SW 1271 (cell line): ENCODE measurements at regions not wholly inside any gene's neighbourhood (a gene's known extent, or its start where the extent isn't known, plus 50 kb on each side); places are given as distances from the start of the nearest gene placed in this dataset.
A peak's percentile ranks its signal among the peaks of the same experiment; 100 is the strongest.

Source experiments
- DNase-seq, 2 experiments: peaks; one replicate each; lab custom pipeline; 2025; lab: John Stamatoyannopoulos, UW

DNA sequence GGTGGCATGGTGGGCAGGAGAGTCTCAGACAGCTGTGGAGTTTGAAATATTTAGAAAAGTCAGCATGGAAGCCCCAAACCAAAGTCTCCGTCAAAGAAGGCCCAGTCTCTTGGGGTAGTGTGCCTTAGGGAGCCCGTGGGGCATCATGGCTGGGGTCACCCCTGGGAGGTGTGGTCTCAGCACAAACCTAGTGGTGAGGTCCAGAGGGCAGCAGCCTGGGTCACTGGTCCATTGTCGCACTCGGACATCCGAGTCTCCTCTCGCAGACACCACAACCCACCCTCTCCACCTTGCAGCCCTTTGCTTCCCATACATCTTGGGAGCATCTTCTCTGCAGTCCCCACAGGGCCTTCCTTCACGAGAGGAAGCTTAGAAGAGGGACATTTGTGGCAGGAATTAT, 588.0 kb upstream of the TMEM132C start:
- no peak for DNase-seq

GRCh38 chr12:127680516-127680915, 586.5 kb upstream of the TMEM132C start:
- DNase-seq = no peak

GRCh38 chr12:127681151-127681754, 585.7 kb upstream of the TMEM132C start:
- DNase-seq = no peak

GRCh38 chr12:127685491-127685890, 581.5 kb upstream of the TMEM132C start:
- no peak for DNase-seq

GRCh38 chr12:127685931-127686330, 581.0 kb upstream of the TMEM132C start:
- DNase-seq = no peak

DNA sequence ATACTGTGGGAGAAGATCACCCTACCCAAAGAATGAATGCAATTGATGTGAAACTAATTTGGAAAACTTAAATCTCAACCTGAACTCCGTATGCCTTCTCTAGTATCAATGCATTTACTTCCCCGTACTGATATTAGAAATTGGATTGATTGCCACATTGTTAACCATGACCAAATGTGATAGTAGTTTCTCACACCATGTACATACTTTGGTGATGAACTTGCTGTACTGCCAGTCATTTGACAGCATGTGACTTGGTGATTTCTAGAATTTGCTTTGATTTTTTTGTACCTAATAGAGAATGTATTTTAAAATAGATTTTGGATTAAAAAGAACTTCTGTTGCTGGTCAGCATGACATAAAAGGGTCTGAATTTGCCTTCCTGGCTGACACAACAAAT, 579.8 kb upstream of the TMEM132C start:
- no peak for DNase-seq

DNA sequence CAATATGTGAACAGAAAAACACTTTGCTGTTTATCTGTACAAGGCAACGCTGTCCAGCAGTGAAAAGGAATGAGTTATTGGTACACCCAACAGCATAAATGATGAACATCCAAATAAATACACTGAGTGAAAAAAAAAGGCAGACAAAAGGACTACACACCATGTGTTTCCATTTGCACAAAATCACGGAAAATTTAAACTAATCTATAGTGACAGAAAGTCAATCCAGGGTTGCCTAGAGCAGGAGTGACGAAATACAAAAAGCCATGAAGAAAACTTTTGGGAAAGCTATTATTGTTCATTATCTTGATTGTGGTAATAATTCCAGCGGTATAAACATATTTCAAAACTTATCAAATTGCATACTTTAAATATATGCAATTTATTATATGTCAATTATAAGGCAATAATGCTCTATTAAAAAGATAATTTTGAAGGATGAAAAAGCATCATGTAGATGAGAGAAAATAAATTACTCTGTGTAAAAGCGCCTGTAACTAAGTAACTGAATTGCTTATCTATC, 578.0 kb upstream of the TMEM132C start:
- DNase-seq = no peak

DNA sequence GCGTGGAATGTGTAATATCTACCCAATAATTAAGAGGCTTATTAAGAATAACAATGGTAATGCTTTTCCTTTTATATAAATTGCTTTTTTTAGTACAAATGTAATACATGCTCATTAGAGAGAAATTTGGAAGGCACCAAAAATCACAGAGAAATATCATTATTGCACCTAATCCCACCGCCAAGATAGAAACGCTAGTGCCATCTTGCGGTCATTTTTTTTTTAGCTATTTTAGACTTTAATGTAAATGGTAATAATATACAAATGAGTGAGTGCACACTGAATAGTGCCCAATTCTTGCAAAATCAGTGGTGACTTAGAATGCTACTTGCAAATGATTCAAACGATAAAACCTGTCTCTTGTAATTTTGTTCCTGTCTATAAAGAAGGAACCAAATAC, 576.8 kb upstream of the TMEM132C start:
- DNase-seq = peak in 1 of 2 experiments; percentile 3

DNA sequence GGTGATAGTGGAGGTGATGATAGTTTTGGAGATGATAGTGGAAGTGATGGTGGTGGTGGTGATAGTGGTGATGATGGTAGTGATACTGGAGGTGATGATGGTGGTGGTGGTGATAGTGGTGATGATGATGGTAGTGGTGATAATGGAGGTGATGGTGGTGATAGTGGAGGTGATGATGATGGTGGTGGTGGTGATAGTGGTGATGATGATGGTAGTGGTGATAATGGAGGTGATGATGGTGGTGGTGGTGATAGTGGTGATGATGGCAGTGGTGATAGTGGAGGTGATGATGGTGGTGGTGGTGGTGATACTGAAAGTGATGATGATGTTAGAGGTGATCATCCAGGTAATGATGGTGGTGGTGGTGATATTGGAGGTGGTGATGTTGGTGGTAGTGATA, 570.0 kb upstream of the TMEM132C start:
- no peak for DNase-seq

DNA sequence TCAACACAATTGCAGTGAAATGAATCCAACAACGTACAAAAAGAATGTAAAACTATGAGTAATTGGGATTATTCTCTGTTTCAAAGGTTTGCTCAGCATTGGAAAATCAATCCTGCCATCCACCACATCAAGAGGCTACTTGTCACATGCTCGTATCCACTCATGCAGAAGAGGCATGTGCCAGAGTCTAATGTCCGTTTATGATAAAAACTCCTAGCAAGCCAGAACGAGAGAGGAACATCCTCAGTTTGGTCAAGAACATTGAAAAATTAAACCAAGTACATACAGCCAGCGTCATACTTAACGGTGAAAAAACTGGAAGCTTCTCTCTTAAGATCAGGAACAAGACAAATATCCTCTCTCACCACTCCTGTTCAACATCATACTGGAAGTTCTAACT, 563.9 kb upstream of the TMEM132C start:
- DNase-seq = no peak

GRCh38 chr12:127711108-127711507, 555.9 kb upstream of the TMEM132C start:
- DNase-seq = no peak

DNA sequence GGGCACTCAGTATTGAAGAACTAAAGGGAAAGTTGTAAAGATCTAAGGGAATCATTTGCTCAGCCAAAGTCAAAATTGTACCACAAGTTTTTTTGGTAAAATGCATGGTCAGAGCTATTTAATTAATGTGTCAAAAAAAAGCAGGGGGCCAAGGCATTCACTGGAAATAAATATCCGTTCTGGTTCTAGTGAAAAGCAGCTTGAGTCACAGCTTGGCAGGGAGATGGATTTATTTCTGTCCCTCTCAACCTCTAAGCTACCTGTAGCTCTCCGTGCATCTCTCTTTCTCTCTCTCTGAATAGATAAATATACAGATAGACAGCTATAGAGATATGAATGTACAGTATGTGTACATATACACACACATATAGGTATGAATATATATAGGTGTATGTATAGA, 554.4 kb upstream of the TMEM132C start:
- no peak for DNase-seq

- DNase-seq = no peak
Measured at GRCh38 chr12:127716166-127716565, 550.8 kb upstream of the TMEM132C start.

DNA sequence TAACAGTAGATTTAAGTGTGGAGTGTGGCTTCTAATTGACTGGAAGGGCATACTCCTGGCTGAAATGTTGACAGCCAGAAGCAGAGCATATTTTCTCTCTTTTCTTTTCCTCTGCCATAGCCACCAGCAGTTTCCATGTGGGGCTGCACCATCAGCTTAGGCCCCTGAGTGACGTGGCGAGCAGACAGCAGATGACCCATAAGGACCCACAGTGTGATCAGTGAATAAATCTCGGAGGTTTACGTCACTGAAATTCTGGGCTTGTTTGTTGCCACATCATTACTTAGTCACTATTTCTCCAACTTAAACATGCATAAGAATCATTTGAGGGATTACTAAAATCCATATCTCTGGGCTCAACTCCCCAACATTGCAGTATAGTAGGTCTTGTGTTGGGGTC, 549.7 kb upstream of the TMEM132C start:
- no peak for DNase-seq

DNA sequence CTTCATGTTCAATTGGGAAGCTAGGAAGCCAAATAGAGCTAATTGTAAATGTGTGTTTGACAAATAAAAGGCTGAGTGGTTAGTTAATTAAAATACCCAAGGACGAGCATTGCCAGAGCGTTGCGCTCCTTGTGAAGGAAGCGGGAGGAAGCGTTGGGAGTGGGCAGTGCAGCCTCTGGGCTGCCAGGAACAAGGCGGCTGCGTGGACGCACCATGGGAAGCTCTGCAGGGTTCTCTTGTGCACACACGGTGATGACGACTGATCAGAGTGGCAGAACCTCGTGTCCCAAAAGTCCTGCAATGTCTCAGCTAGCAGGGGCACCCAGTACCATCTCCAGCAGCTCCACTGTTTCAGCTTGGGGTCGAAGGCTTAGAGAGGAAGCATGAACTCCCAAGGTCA, 546.6 kb upstream of the TMEM132C start:
- no peak for DNase-seq

DNA sequence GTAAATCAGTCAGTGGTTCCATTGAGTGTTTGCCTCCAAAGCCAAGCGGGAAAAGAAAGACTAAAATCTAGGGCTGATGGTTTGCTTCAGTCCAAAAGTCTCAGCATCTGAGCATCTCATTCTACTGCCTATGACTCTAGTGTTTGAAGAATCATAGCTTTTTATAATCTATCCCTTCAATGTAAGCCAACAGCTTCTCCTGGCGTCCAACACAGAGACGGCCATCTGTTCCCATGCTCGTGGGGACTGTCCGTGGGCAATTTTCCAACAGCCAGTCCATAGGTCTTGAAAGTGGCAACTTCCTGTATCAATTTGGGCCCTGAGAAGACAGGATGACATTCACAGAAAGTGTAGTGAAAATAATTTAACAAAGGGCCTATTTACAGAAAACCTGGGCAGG, 544.4 kb upstream of the TMEM132C start:
- DNase-seq = no peak

- no peak for DNase-seq
Measured at GRCh38 chr12:127723251-127723650, 543.7 kb upstream of the TMEM132C start.

GRCh38 chr12:127726671-127727315, 540.2 kb upstream of the TMEM132C start:
- no peak for DNase-seq

DNA sequence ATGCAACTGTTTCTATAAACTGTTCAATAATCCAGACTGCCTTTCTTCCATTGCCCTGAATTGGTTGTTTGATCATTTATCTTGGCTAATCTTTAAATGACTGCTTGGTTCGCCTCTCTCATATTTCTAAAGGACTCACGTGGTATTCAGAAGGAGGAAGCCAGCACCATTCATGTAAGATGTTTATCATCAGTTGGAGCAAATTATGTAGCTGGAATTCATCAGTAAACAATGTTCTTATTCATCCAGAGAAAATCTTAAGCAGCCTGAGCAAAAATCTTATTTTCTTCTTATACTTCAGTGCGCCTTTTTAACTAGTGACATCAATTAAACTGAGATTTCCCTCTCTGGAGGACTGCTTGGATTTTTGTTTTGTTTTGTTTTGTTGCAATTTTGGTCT, 538.7 kb upstream of the TMEM132C start:
- no peak for DNase-seq

DNA sequence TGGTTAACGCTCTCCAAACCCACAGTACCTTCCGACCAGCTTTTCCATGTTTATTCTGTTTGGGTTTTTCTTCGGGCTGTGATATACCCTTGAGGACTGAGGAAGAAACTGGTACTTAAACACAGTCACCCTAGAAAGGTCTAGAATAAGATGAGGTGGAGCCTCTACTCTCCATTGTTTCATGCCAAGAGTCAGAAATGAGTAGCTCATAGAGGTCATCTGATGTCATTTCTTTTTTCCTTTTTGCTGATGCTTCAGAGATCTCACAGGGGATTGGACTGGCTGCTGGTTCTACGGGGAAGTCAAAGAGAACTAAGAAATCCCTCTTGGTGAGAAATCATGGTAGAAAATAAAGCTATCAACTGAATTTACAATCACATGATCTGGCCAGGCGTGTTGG, 538.2 kb upstream of the TMEM132C start:
- no peak for DNase-seq

DNA sequence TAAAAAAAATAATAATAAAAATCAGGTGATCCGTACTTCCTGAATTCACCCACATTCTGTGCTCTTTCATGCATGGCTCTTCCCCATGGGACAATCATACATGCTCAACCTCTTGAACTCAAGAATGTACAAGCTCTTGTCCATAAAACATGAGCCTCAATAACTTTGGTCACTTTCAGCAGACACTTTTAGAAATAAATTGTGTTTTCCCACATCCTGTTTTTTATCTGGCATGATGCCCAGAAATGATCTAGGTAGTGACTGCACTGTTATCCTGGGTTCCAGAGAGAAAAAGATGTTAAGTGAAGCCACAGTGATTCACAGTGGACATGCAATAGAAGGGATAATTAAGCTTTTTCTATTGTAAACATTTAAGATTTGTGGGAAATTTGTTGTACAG, 537.6 kb upstream of the TMEM132C start:
- no peak for DNase-seq

DNA sequence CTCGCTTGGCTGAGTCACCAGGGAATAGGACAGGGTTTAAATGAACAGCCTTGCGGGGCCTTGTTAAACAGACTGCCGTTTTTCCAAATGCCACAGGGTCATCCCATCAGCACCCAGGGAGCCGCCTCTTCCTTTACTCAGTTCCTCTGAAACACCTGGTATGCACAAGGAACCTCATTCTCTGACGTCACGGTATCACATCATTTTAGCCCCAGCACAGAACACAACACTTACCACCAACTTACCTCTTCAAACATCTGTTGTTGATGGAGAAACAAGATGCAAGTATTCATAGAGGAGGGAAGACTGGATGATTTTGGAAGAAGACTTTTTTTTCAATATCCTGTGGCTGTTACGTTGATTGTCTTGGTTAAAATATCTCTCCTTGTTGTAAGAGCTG, 535.3 kb upstream of the TMEM132C start:
- DNase-seq = no peak

GRCh38 chr12:127742231-127742630, 524.7 kb upstream of the TMEM132C start:
- DNase-seq = no peak
